OCI-LY7 (cell line): ENCODE measurements at regions not wholly inside any gene's neighbourhood (a gene's known extent, or its start where the extent isn't known, plus 50 kb on each side); places are given as distances from the start of the nearest gene placed in this dataset.

ENCODE experiments used
- BruUV-seq: library from RNA; stranded (reverse); fragments of 400-500 nt; replicated peaks from 2 replicates; lab custom pipeline; 2021; lab: Mats Ljungman, UMichigan
- CTCF ChIA-PET: fragments of 300-600 bp; sonication (Branson Sonifier 250); formaldehyde crosslinking; loops from one replicate; lab custom pipeline; 2022; ENCODE audit warnings: antibody characterized with exemption; ENCODE audit not compliant: unreplicated experiment; lab: Charles Lee
- POLR2A ChIA-PET: fragments of 300-600 bp; sonication (Branson Sonifier 250); formaldehyde crosslinking; loops from one replicate; lab custom pipeline; 2022; ENCODE audit warnings: antibody characterized with exemption; lab: Charles Lee
- DNase-seq: peaks from one replicate; pipeline ENCODE4 v3.0.0-alpha.2; 2015; ENCODE audit warnings: low spot score
- H2AFZ ChIP-seq: fragments of 200-600 bp; sonication (generic), shearing (Covaris generic); 2 replicates; pipeline ENCODE4 v1.6.1; 2014; ENCODE audit warnings: mild to moderate bottlenecking, antibody characterized with exemption, low read length, moderate library complexity
- H3K27ac ChIP-seq: fragments of 200-600 bp; sonication (generic); 2 replicates; pipeline ENCODE4 v1.5.1; 2014; ENCODE audit warnings: mixed run types, low read depth, mild to moderate bottlenecking, moderate library complexity, low read length, inconsistent platforms; ENCODE audit not compliant: poor library complexity, severe bottlenecking
- H3K36me3 ChIP-seq: fragments of 200-600 bp; sonication (generic); 2 replicates; pipeline ENCODE4 v1.6.1; 2014; ENCODE audit warnings: mild to moderate bottlenecking, antibody characterized with exemption, low read length, moderate library complexity, mixed read lengths; ENCODE audit not compliant: insufficient read depth
- H3K4me1 ChIP-seq: fragments of 200-600 bp; sonication (generic); 2 replicates; pipeline ENCODE4 v1.5.1; 2014; ENCODE audit warnings: mild to moderate bottlenecking, low read length; ENCODE audit not compliant: insufficient read depth, poor library complexity, severe bottlenecking
- H3K4me2 ChIP-seq: fragments of 200-600 bp; sonication (generic); 2 replicates; pipeline ENCODE4 v1.6.1; 2014; ENCODE audit warnings: mild to moderate bottlenecking, low read length
- H3K4me3 ChIP-seq: fragments of 200-600 bp; sonication (generic); 2 replicates; pipeline ENCODE4 v1.5.1; 2014; ENCODE audit warnings: mild to moderate bottlenecking, low read depth, low read length; ENCODE audit not compliant: poor library complexity, severe bottlenecking
- H3K79me2 ChIP-seq: fragments of 200-600 bp; sonication (generic); 2 replicates; pipeline ENCODE4 v1.6.1; 2016; ENCODE audit warnings: low read depth, mild to moderate bottlenecking, low read length, moderate library complexity, mixed read lengths; ENCODE audit not compliant: insufficient read depth
- H3K9me2 ChIP-seq: fragments of 200-600 bp; sonication (generic); 2 replicates; pipeline ENCODE4 v1.6.1; 2016; ENCODE audit warnings: mild to moderate bottlenecking, low read length, mixed read lengths; ENCODE audit not compliant: insufficient read depth
- H3K9me3 ChIP-seq: fragments of 200-600 bp; sonication (generic); 2 replicates; pipeline ENCODE4 v1.6.1; 2014; ENCODE audit warnings: mild to moderate bottlenecking, mixed run types, low read length, mixed read lengths
- H4K20me1 ChIP-seq: fragments of 200-600 bp; sonication (generic); 2 replicates; pipeline ENCODE4 v1.6.1; 2014; ENCODE audit warnings: mild to moderate bottlenecking, antibody characterized with exemption, low read length, moderate library complexity, mixed read lengths; ENCODE audit not compliant: insufficient read depth
- CTCF ChIP-seq: fragments of 200-600 bp; sonication (generic); conservative IDR thresholded peaks from 2 replicates; pipeline ENCODE4 v1.5.1; 2014; ENCODE audit warnings: mild to moderate bottlenecking, antibody characterized with exemption, low read length, moderate library complexity, mixed read lengths
- EZH2phosphoT487 ChIP-seq: fragments of 200-600 bp; sonication (generic); IDR thresholded peaks from 2 replicates; pipeline ENCODE4 v1.6.1; 2018; ENCODE audit warnings: low read depth, borderline replicate concordance, mild to moderate bottlenecking, mixed run types, antibody characterized with exemption, low read length, moderate library complexity, mixed read lengths
- intact Hi-C: fragments of 100-400 bp; cut with micrococcal nuclease; formaldehyde crosslinking; loops from one replicate; pipeline ENCODE4 v1.10.0; 2022; ENCODE audit not compliant: unreplicated experiment

GRCh38 chr6:88248709-88249321 is 82.7 kb upstream of the CNR1 start:
- Histone ChIP-seq H3K79me2 (no peaks in the 10 kb centered on the region), H3K36me3 (no peaks in the 10 kb centered on the region), H3K4me3 (no peak overlapping the region), H3K9me2 (no peaks in the 10 kb centered on the region), H3K27ac (no peak overlapping the region), H4K20me1 (no peaks in the 10 kb centered on the region), H3K4me1 (no peaks in the 10 kb centered on the region), H3K4me2 (no peak overlapping the region), H2AFZ (no peak overlapping the region), H3K9me3 (no peaks in the 10 kb centered on the region)
- TF ChIP-seq CTCF: no peak
- no peak for TF ChIP-seq EZH2phosphoT487
- no peak for DNase-seq
- CTCF ChIA-PET: no interaction called here
- POLR2A ChIA-PET: interaction anchor here (0.7 to 1.2 kb wide), 8 partner anchors 11 to 421 kb away, joined by 3 to 5 read pairs (median 3); no protein-coding TSS in a partner anchor
- no TSS peak for BruUV-seq
- intact Hi-C loops: no loop called here

GRCh38 chr6:88246654-88247053 is 80.5 kb upstream of the CNR1 start:
- POLR2A ChIA-PET: no interaction called here

More at GRCh38 chr6:88246654-88247053, 80.5 kb upstream of the CNR1 start:
- H3K4me3 ChIP-seq: no peak overlapping the region
- DNase-seq: no peak
- H3K9me3 ChIP-seq: no peaks in the 10 kb centered on the region
- H3K36me3 ChIP-seq: no peaks in the 10 kb centered on the region
- intact Hi-C loops: no loop called here
- TF ChIP-seq CTCF (no peak), EZH2phosphoT487 (no peak)
- H3K4me1 ChIP-seq: no peaks in the 10 kb centered on the region
- H2AFZ ChIP-seq: no peak overlapping the region
- no peaks in the 10 kb centered on the region for H3K79me2 ChIP-seq
- H3K27ac ChIP-seq: no peak overlapping the region
- CTCF ChIA-PET: no interaction called here
- no TSS peak for BruUV-seq
- no peaks in the 10 kb centered on the region for H4K20me1 ChIP-seq
- H3K9me2 ChIP-seq: no peaks in the 10 kb centered on the region
- H3K4me2 ChIP-seq: no peak overlapping the region
